K562 (cell line): ENCODE measurements at regions not wholly inside any gene's neighbourhood (a gene's known extent, or its start where the extent isn't known, plus 50 kb on each side); places are given as distances from the start of the nearest gene placed in this dataset.
"Not testable (repeated sequence)": the region's sequence is repeated elsewhere in the genome, so short reads cannot be mapped to it uniquely, and the experiment has no call there.

Experiments used
- ATAC-seq: fragments of 200-7000 bp; cut with Tn5 transposase; 3 replicates; pipeline ENCODE4 v1.9.1; 2020; ENCODE audit warnings: moderate library complexity
- BruUV-seq: library from RNA; stranded (reverse); fragments of 400-500 nt; replicated peaks from 2 replicates; lab custom pipeline; 2021; lab: Mats Ljungman, UMichigan
- CTCF ChIA-PET: fragments of 300-600 bp; formaldehyde crosslinking; extraction: SDS; loops from one replicate; lab custom pipeline; 2021; ENCODE audit warnings: low intra/inter-chr PET ratio; lab: Yijun Ruan, JAX
- POLR2A ChIA-PET: fragments of 300-600, 350-650 bp; sonication (Branson Sonifier 250); formaldehyde crosslinking; extraction: SDS; loops from one replicate; lab custom pipeline; 2021; ENCODE audit warnings: antibody characterized with exemption, inconsistent platforms; lab: Yijun Ruan, JAX
- DNase-seq, 4 experiments: peaks; one replicate each; pipeline versions ENCODE4 v3.0.0 to v3.0.0-alpha.2; 2011 to 2018; ENCODE audit warnings: low spot score in 3 of 4, mixed read lengths in 3 of 4; ENCODE audit errors: extremely low read depth in 1 of 4
- FAIRE-seq: peaks from 2 replicates; lab custom pipeline; 2011; peaks lifted over from hg19 to GRCh38; lab: Jason Lieb, UNC
- H2AFZ ChIP-seq: 2 replicates; pipeline ENCODE4 v1.6.0; 2011; ENCODE audit warnings: low read depth, low read length, control low read depth, inconsistent platforms
- H3K27ac ChIP-seq: fragments of 200-600 bp; 3 replicates; pipeline ENCODE4 v1.8.0; 2011; ENCODE audit warnings: low read depth, mild to moderate bottlenecking, control low read depth, inconsistent platforms, low read length, moderate library complexity, mixed read lengths; ENCODE audit errors: extremely low read depth
- H3K27me3 ChIP-seq, 2 experiments: fragments of 300-600 bp in 1 of 2; 2 replicates in 1 of 2; 3 replicates in 1 of 2; pipeline versions ENCODE4 v1.6.0 to v1.8.0; 2011; ENCODE audit warnings: inconsistent platforms in 2 of 2, low read length in 2 of 2, mild to moderate bottlenecking in 1 of 2, mixed read lengths in 1 of 2, moderate library complexity in 1 of 2; ENCODE audit not compliant: control insufficient read depth in 2 of 2, insufficient read depth in 2 of 2
- H3K36me3 ChIP-seq: fragments of 300-600 bp; 3 replicates; pipeline ENCODE4 v1.8.0; 2011; ENCODE audit warnings: mild to moderate bottlenecking, low read length, inconsistent platforms; ENCODE audit not compliant: control insufficient read depth, insufficient read depth
- H3K4me1 ChIP-seq, 2 experiments: fragments of 200-600 bp in 1 of 2; replicated peaks in 1 of 2; 2 replicates in 1 of 2; 3 replicates in 1 of 2; pipeline versions ENCODE4 v1.5.1 to v1.8.0; 2011; ENCODE audit warnings: inconsistent platforms in 2 of 2, low read length in 2 of 2, mild to moderate bottlenecking in 1 of 2, mixed read lengths in 1 of 2, moderate library complexity in 1 of 2; ENCODE audit not compliant: control insufficient read depth in 2 of 2, insufficient read depth in 2 of 2
- H3K4me2 ChIP-seq: 2 replicates; pipeline ENCODE4 v1.6.1; 2011; ENCODE audit warnings: low read length, control low read depth, inconsistent platforms, mixed read lengths; ENCODE audit not compliant: insufficient read depth
- H3K4me3 ChIP-seq: fragments of 200-600 bp; sonication (generic), shearing (Covaris generic); 2 replicates; pipeline ENCODE4 v1.5.1; 2016; ENCODE audit warnings: control low read depth, inconsistent platforms
- H3K79me2 ChIP-seq: fragments of 200-600 bp; 3 replicates; pipeline ENCODE4 v1.8.0; 2011; ENCODE audit warnings: low read length, inconsistent platforms; ENCODE audit not compliant: control insufficient read depth, insufficient read depth
- H3K9ac ChIP-seq, 2 experiments: 2 replicates each; pipeline versions ENCODE4 v1.6.0 to v1.6.1; 2011; ENCODE audit warnings: low read depth in 2 of 2, low read length in 2 of 2, control low read depth in 1 of 2, inconsistent platforms in 1 of 2, mild to moderate bottlenecking in 1 of 2, mixed read lengths in 1 of 2; ENCODE audit not compliant: insufficient read depth in 1 of 2
- H3K9me1 ChIP-seq: one replicate; pipeline ENCODE4 v1.6.0; 2011; ENCODE audit warnings: inconsistent platforms, mild to moderate bottlenecking, low read length, moderate library complexity; ENCODE audit not compliant: control insufficient read depth, insufficient read depth
- H3K9me3 ChIP-seq: replicated peaks from 2 replicates; pipeline ENCODE4 v1.5.1; 2011; ENCODE audit warnings: low read depth, low read length, inconsistent platforms; ENCODE audit not compliant: control insufficient read depth, insufficient read depth
- H4K20me1 ChIP-seq: replicated peaks from 2 replicates; pipeline ENCODE4 v1.6.1; 2011; ENCODE audit warnings: low read length, inconsistent platforms, mixed read lengths; ENCODE audit not compliant: control insufficient read depth, insufficient read depth
- POLR2AphosphoS2 ChIP-seq: IDR thresholded peaks from 2 replicates; pipeline ENCODE4 v1.6.1; 2012; ENCODE audit warnings: low read length, improper control_type of control experiment
- RFX7 ChIP-seq: fragments of 250-450 bp; sonication (Bioruptor Pico); IDR thresholded peaks from 2 replicates; pipeline ENCODE4 v1.5.1; 2021; ENCODE audit warnings: mild to moderate bottlenecking
- ZNF3 ChIP-seq: fragments of 250-450 bp; sonication (Bioruptor Pico); IDR thresholded peaks from 2 replicates; pipeline ENCODE4 v1.5.0; 2021; ENCODE audit warnings: mild to moderate bottlenecking, moderate library complexity
- WGBS: fragments of 100-300 bp; shearing (Covaris generic); methylation state at CpG from one replicate; pipeline ENCODE4 v1.1.6; 2016; ENCODE audit warnings: low coverage, mixed read lengths; ENCODE audit not compliant: insufficient coverage; ENCODE audit errors: missing lambda C conversion rate; 5-methylcytosine and 5-hydroxymethylcytosine counted together
- in situ Hi-C: fragments of 300-500 bp; cut with MboI; formaldehyde crosslinking; loops from 4 replicates; pipeline ENCODE4 v1.15.0; 2018; ENCODE audit warnings: inconsistent platforms, mixed read lengths
- intact Hi-C: fragments of 100-400 bp; cut with micrococcal nuclease; formaldehyde crosslinking; loops from 2 replicates; pipeline ENCODE4 v1.14.2; 2022

GRCh38 chr14:44385906-44386305 is 121.2 kb downstream of the FSCB start:
- TF ChIP-seq ZNF3 (CRISPR knock-in tag) (no peak), POLR2AphosphoS2 (no peak), RFX7 (CRISPR knock-in tag) (no peak)
- no peak for DNase-seq
- in situ Hi-C loops = no loop called here
- TSS peak; percentile 90 for BruUV-seq
- POLR2A ChIA-PET = no interaction called here
- no peaks in the 10 kb centered on the region for H3K9me1 ChIP-seq
- no peak overlapping the region for H3K4me3 ChIP-seq
- no peaks in the 10 kb centered on the region for H4K20me1 ChIP-seq
- WGBS = 20% methylated on average over 1 of the region's 6 CpGs
- H3K4me1 ChIP-seq = no peaks in the 10 kb centered on the region
- no peak overlapping the region for H3K27ac ChIP-seq
- no peak for FAIRE-seq
- H3K36me3 ChIP-seq = no peaks in the 10 kb centered on the region
- H3K9me3 ChIP-seq = no peaks in the 10 kb centered on the region
- no peaks in the 10 kb centered on the region for H3K79me2 ChIP-seq
- no peak overlapping the region for H3K4me2 ChIP-seq
- ATAC-seq = no peak
- H3K27me3 ChIP-seq = no peaks in the 10 kb centered on the region
- CTCF ChIA-PET = no interaction called here
- H3K9ac ChIP-seq = no peak overlapping the region
- intact Hi-C loops = no loop called here
- H2AFZ ChIP-seq = no peak overlapping the region

GRCh38 chr14:44385296-44385695 is 121.8 kb downstream of the FSCB start:
- not testable (repeated sequence) for H2AFZ ChIP-seq, BruUV-seq, FAIRE-seq

GRCh38 chr14:44384601-44385293 is 122.3 kb downstream of the FSCB start:
- intact Hi-C loops, H3K4me1 ChIP-seq, ATAC-seq, H4K20me1 ChIP-seq, FAIRE-seq, H3K36me3 ChIP-seq, H3K27me3 ChIP-seq, CTCF ChIA-PET, in situ Hi-C loops, H3K79me2 ChIP-seq, H3K4me2 ChIP-seq, BruUV-seq, H3K9me1 ChIP-seq, H2AFZ ChIP-seq, H3K9ac ChIP-seq, DNase-seq, H3K9me3 ChIP-seq, H3K4me3 ChIP-seq, H3K27ac ChIP-seq: not testable (repeated sequence)
- WGBS = 0% methylated on average over 7 of the region's 38 CpGs
- POLR2A ChIA-PET = interaction anchor here (0.9 kb wide), 1 partner anchor 11 kb away, joined by 3 read pairs; no protein-coding TSS in a partner anchor

More at GRCh38 chr14:44385296-44385695, 121.8 kb downstream of the FSCB start:
- POLR2A ChIA-PET = interaction anchor here (0.9 kb wide), 1 partner anchor 10 kb away, joined by 3 read pairs; no protein-coding TSS in a partner anchor
- H3K27ac ChIP-seq, H3K4me2 ChIP-seq, H3K9me3 ChIP-seq, H3K9ac ChIP-seq, ATAC-seq, in situ Hi-C loops, H3K27me3 ChIP-seq, H3K36me3 ChIP-seq, H3K4me1 ChIP-seq, intact Hi-C loops, H3K4me3 ChIP-seq, H3K9me1 ChIP-seq, H3K79me2 ChIP-seq, H4K20me1 ChIP-seq, CTCF ChIA-PET: not testable (repeated sequence)
- 0% methylated on average over 4 of the region's 6 CpGs for WGBS
- peak in 1 of 4 experiments; percentile 28 for DNase-seq
